IPS-NIHi7 (cell line): ENCODE measurements at regions not wholly inside any gene's neighbourhood (a gene's known extent, or its start where the extent isn't known, plus 50 kb on each side); places are given as distances from the start of the nearest gene placed in this dataset.
A peak's percentile ranks its signal among the peaks of the same experiment; 100 is the strongest.
"Not testable (repeated sequence)": the region's sequence is repeated elsewhere in the genome, so short reads cannot be mapped to it uniquely, and the experiment has no call there.

Experiments
- DNase-seq: peaks from one replicate; pipeline ENCODE4 v3.0.0; 2012; ENCODE audit warnings: mixed read lengths; ENCODE audit errors: extremely low spot score

DNA sequence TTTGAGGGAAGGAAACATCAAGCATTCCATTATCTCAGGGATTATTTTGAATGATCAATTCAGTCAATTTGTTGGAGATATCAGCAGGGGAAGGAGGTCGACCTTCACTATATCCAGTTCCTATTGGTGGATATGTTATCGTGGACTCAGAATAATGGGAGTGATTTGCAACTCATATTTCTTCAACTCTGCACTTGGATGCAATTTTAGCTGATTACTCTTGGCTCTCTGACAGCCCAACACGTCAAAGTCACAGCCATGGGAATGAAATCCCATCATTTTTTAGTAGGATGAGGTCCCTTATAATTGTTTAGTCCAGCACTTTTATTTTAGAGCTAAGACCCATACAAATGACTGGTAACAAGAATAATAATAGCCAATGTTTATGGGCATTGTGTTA, 371.8 kb upstream of the RPS23 start:
- no peak for DNase-seq

DNA sequence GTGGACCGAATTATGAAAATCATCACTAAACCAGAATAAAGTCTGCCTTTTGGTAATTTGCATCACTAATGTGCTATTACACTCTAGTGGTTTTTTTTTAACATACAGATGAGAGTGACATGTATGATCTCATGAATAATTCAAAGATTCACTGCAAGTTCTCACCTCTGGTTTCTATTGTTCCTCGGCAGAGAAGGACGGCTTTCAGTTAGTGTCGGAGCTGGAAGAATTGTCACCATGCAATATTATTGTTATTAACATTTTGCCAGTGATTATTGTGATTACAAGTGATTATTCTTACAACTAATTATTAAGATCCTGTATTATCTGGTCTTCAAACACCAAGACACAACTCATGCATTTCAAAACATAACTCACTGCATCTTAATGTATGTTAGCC, 366.6 kb upstream of the RPS23 start:
- no peak for DNase-seq

DNA sequence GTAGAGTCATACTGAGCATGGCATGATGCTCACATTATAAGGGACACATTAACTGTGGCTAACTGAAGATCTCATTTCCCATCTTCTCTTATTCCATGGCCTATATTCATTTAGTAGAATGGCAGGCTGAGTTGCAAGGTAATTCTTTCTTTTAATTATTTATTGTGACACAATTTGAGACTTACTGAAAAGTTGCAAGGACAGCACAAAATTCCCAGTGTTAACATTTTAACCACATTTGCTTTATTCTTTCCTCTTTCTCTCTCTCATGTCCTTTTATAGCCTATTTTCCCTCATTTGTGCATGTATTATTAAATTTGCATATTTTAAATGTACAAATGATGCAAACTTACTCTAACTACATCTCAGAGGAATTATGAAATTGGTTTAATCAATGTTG, 366.1 kb upstream of the RPS23 start:
- no peak for DNase-seq

DNA sequence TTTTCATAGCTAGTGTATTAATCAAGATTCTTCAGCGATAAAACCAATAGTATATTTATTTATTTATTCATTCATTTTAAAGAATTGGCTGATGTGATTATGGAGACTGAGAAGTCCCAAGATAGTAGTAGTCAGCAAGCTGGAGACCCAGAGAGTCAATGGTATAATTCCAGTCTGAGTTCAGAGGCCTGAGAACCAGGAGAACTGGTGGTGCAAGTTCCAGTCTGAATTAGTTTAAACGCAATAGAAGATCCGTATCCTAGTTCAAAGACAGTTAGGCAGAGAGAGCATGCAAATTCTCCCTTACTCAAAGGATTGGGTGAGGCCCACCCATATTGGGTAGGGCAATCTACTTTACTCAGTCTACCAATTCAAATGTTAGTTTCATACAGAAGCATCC, 364.2 kb upstream of the RPS23 start:
- DNase-seq, result no peak

DNA sequence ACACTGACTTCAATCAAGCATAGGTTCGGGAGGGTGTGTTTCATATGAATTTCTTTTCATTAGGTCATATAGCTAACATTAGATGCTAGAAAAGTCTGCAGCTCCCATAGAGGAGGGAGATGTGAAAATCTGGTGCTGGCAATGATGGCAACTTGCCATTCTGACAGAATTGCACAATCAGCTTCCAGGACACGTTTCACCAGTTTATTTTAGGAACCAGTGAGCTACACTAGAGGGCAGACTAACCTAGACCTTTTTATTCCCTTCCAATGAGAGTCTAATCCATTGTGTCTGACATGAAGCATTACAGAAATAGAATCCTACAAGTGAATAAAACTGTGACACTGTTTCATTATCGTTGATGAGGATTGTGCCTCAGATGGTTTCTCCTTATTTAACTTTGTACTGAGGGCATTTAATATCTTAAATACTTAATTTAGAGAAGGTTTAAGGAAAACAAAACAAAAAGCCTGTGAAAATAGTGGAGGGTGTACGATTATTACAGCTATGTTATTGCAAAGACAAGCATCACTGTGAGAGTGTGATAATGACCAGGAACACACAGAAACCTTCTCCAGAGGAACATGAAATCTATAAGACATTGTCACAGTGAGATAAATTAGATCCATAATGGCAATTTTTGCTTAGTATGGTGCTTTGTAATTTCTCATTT, 363.3 kb upstream of the RPS23 start:
- peak; percentile 67 for DNase-seq

DNA sequence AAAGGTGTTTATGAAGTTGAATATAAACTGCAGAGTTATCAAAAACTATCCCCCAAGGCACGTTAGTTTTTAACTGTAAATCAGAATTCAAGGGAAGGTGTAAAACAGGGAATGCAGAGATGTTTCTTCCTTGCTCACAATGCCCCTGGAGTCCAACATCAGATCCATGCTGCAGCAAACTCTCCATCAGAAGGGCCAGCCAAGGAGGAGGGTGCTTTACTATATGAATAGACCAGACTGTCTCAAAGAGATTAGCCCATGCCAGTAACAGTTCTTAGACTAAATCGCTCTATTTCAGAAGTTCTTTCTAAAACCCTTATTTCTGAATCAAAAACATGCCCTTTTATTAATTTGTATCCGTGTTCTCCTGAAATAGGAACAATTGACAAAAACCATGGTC, 362.8 kb upstream of the RPS23 start:
- DNase-seq, result no peak

DNA sequence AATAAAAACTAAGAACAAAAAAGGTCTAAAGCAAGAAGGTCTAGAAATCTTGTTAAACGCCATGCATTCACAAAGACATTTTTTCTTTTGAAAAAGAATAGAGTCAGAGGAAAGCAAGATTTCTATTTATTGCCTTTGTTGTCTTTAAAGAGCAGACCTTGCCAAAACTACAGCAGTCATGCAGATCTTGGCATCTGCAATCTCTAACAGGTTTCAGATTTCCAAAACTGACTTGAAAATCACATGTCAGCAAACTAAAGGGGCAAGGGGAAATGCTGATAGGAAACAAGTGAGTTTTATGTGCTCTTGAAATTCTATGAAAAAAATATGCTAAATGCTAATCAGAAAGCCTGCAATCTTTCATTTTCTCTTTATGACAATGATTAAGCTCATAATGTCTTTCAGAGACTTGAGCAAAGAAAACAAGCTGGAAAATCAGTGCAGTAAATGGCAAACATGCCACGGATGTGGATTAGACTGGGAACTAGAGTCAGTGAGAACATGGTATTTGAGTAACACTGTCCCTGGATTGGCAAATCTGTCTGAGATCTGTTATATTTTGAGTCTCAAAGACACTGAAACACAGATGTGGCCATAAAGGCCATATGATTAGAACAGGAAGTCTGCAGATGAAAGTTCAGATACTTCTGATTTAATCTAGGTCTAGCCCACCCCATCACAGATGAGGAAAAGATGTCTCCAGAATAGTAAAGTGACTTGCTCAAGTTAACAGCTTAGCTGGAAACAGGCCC, 361.4 kb upstream of the RPS23 start:
- DNase-seq, result no peak

DNA sequence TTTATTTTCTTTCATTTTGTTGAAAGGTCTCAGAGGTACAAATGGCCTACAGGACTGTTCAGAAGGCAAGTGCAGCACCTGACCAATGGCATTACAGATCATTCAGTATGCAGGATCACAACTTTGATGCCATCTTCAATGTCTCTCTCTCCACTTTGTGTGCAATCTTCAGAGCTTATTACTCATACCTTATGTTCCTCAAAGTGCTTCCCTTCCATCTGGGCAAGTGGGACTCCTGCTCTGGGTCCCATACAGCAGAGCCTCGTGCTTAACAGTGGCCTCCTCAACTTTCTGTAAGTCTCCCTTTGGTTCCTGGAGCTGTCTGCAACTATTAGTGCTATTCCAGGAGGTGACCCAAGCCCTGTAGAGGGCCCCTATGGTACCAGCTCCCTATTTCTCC, 358.4 kb upstream of the RPS23 start:
- no peak for DNase-seq

DNA sequence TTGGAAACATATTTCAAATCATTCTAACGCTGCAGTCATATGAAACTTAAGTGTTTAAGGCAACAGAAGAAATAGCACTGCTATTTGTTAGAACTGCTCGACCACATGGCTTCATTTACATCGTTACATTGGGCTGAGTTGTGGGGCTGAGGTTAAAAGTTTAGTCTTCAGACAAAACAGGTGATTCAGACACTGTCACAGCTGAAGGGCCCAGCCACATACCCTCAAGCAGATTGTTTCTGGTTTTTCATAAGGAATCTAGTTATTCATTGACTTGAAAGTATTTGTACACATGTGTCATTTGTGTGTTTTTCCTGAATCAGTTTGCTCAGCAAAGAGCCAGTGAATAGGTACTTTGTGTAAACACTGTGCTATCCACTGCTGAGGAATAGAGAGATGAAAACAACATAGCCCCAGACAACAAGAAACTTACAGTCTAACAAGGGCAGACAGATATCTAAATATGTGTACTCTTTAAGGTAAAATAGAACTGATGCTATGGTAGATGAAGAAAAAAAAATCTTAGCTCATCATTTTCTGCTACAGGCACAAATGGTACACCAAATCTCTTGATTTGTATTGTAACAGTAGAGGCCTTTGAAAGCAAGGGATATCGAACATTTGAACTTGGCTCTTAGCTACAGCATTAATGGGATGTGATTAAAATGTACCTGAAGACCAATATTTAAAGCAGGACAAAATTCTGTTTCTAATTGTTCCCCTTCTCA, 357.6 kb upstream of the RPS23 start:
- DNase-seq, result no peak

DNA sequence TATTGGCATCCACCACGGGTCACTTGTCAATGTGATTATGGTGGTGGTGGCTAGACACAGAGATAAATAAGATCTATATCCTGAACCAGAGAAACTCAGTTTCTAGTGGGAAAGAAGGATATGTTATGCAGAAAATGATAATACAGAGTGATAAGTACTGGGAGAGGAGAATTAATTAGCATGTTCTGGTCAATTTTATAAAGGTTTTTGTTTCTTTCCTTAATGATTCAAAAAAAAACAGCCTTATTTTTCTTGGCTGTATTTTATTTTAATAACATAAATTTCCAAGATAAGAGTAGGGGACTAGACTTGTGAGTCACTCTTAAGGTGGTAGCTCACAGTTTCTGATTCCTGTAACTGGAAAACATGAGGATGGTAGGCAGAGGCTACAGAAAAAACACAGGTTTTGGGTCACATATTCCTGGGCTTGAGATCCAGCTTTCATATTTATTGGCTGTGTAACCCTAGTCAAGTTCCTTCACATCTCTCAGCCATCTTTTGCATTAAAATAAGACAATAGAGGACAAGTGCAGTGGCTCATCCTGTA, 350.3 kb upstream of the RPS23 start:
- DNase-seq, result no peak

DNA sequence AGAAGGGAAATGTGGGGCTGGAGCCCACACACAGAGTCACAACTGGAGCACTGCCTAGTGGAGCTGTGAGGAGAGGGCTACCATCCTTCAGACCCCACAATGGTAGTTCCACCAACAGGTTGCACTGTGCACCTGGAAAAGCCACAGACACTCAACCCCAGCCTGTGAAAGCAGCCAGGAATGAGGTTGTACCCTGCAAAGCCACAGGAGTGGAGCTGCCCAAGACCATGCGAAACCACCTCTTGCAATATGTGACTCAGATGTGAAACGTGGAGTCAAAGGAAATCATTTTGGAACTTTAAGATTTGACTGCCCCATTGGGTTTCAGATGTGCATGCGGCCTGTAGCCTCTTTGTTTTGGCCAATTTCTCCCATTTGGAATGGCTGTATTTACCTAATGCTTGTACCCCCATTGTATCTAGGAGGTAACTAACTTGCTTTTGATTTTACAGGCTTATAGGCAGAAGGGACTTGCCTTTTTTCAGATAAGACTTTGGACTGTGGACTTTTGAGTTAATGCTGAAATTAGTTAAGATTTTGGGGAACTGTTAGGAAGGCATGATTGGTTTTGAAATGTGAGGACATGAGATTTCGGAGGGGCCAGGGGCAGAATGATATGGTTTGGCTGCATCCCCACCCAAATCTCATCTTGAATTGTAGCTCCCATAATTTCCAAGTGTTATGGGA, 348.9 kb upstream of the RPS23 start:
- DNase-seq, result not testable (repeated sequence)

DNA sequence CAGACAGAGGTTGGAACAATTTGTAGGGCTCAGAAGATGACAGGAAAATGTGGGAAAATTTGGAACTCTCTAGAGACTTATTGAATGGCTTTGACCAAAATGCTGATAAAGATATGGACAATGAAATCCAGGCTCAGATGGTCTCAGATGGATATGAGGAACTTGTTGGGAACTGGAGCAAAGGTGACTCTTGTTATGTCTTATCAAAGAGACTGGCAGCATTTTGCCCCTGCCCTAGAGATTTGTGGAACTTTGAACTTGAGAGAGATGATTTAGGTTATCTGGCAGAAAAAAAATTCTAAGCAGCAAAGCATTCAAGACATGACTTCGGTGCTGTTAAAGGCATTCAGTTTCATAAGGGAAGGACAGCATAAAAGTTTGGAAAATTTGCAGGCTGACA, 347.9 kb upstream of the RPS23 start:
- not testable (repeated sequence) for DNase-seq

DNA sequence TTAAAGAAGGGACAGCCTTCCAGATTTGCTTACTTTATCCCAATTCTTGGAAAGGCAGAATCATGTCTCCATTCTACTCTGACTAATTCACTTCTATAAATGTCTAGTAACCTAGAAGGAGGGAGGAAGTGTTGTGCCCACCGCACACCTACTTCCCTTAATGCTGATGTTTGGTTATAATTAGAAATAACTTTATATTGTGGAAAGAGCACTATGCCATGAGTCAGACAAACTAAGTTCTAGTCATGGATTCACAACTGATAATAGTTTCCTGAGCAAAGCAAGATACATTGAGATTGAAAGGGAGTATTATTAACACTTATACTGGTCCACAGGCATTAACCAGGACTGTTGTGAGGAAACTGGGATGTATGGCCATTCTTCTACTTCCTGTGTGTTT, 345.9 kb upstream of the RPS23 start:
- DNase-seq, result no peak

DNA sequence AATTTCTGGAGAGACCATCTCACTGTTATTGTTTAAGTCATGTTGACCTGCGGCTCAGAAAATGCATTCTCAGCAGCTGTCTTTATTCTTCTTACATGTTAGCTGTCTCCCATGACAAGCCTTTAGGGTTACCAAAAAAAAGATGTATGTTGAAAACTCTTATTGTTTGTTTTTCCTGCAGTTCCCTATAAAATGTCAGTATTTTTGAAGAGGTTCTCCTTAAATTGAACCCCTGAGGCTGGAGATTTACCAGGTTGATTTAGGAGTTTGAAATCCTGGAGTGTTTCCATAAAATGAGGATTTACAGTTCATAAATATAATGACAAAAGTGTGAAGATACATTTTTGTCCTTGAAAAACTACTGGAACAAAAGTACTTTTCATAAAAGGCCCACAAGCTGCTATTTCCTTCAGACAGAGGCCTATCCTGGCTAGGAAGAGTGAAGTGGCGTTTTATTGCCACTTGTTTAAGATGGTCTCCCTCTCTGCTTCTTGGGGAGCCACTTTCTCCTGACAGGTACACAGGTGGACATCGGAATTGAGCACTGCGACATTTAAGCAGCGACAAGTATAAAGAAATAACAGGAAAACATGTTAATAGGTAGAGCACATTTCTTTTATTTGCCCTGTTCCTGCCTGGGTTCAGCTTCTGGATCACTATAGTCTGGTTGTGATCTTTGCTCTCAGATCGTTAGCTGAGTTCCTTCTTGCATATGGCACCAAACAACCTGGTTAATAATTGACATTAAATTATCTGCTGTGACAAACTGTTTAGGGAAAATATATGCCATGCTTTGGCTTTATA, 344.8 kb upstream of the RPS23 start:
- no peak for DNase-seq

DNA sequence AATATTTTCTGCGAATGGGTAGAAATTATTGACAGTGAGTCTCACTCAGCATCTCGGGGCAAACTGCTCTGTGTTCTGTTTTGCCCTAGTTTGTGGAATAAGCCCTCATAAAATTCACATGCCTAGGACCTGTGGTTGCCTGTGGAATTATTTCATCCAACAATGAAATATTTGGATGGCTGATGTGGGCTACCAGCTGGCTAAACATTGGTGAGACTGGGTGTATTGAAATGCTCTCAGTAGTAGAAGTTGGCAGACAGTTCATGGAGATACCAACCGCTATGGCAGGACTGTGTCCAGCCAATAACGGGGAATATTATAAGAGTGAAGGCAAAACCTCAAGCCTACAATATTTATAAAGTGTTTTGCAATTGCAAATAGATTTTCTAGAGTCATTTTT, 344.1 kb upstream of the RPS23 start:
- DNase-seq, result no peak

DNA sequence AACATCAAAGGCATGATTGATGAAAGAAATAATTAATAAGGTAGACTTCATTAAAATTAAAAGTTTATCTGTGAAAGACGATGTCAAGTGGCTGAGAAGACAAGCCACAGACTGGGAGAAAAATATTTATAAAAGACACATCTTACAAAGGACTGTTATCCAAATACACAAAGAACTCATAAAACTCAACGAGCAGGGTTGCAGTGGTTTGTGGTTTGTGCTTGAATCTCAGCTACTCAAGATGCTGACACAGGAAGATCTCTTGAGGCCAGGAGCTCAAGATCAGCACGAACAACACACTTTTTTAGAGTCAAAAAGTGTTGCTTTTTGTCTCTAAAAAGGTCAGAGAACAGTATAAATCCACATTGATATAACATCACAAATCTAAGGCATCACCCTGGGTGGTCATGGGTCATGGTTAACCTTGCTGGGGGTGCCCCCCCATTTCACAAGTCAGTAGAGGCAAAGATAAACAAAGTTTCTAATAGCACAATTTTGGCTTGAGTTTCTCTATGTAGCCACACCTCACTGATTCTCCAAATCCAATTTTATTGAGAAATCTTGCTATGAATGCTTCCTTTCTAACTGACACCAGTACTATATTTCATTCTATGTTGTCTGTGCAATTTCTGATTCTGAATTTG, 342.9 kb upstream of the RPS23 start:
- no peak for DNase-seq

DNA sequence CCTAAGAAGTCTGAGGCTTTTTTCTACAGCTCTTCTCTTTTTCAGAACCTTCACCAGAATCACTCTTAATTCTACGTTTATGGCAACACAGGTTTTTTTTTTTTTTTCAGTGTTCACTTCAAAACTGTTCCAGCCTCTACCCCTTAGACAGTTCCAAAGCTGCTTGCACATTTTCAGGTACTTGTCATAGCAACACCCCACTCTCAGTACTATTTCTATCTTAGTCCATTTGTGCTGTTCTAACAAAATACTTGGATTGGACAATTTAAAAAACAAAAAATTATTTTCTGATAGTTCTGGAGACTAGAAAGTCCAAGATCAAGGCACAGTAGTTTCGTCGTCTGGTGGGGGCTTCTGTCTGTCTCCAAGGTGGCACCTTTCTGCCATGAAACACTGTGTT, 340.9 kb upstream of the RPS23 start:
- no peak for DNase-seq

DNA sequence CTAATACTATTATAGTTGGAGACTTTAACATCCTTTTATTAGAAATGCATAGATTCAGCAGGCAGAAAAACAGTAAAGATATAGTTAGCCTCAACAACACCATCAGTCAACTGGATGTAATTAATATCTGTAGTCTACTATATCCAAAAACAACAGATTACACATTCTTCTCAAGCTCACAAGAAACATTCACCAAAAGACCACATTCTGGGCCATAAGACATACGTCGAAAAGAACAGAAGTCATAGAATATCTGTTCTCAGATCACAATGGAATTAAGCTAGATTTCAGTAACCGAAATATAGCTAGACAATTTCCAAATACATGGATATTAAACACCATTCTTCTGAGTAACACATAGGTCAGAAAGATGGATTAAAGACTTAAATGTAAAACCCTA, 336.6 kb upstream of the RPS23 start:
- no peak for DNase-seq

DNA sequence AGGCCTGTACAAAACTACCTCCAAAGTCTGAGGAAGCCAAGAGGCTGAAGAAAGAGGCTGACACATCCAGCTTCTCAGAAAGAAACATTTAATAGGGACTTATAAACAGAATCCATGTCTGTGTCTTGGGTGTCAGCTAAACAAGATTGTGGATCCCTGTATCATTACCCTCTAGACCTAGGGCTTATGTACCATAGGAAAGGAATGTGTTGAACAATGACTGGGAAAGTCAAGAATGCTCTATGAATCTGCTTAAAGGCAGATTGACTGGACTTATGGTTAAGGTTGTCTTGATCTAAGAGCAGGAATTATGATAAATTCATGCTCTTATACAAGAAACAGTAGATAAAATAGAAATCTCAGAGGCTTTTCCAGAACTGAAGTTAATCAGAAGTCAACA, 335.7 kb upstream of the RPS23 start:
- no peak for DNase-seq

DNA sequence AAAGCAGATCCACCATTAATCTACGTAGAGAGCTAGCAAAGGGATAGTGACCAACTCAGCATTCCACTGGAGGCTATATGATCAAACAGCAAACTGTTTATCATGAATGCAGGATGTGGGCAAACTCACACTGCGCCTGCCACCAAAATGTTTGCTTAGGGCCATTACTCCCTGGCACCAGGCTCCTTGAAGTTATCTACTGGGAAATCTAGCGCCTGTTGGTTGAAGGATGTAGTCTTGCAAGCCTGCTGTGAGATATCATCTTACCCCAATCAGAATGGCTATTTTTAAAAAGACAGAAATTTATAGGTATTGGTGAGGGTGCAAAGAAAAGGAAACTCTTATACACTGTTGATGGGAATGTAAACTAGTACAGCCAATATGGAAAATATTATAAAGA, 332.5 kb upstream of the RPS23 start:
- DNase-seq, result no peak

DNA sequence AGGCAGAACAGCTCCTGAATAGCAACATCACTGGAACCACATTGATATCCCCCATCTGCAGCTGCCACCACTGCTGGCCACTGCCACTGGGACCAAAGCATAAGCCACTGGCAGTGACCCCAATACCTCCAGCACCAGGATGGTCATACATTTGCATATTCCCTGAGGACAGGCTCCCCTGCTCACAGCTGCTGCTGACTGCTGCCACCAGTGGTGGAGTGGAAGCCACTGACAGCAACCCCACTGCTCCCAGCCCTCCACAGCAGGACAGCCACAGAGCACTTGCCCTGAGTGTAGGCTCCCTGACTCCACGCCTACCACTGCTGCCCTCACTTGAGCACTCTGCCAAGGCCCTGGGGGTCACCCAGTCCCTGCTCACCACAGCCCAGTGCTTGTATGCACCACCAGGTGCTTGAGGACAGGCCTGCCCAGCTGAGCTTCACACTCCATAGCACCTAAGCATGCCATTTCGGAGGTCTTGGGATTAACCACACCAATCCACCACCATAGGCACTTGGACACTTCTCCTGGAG, 327.4 kb upstream of the RPS23 start:
- DNase-seq, result no peak
